Esophagus squamous epithelium (tissue), 5 donors: ENCODE measurements at regions not wholly inside any gene's neighbourhood (a gene's known extent, or its start where the extent isn't known, plus 50 kb on each side); places are given as distances from the start of the nearest gene placed in this dataset.

Experiments used
- DNase-seq: peaks from one replicate; lab custom pipeline; 2025; lab: John Stamatoyannopoulos, UW
- H3K27ac ChIP-seq, 4 donors: fragments of 200-600 bp; sonication (generic); one replicate each; pipeline ENCODE4 v1.5.1; 2016 to 2019; ENCODE audit warnings: mild to moderate bottlenecking in 1 of 4
- H3K27me3 ChIP-seq, 4 donors: fragments of 200-600 bp; sonication (generic); 1 replicate in 3 of 4; 2 replicates in 1 of 4; pipeline versions ENCODE4 v1.5.1 to v1.6.0; 2017 to 2021; ENCODE audit warnings: antibody characterized with exemption in 1 of 4
- H3K36me3 ChIP-seq, 3 donors: fragments of 200-600 bp; sonication (generic); one replicate each; pipeline ENCODE4 v1.5.1; 2016 to 2019
- H3K4me1 ChIP-seq, 3 donors: fragments of 200-600 bp; sonication (generic); one replicate each; pipeline ENCODE4 v1.5.1; 2017 to 2019
- H3K4me3 ChIP-seq, 4 donors: fragments of 200-600 bp; sonication (generic); 1 replicate in 3 of 4; 2 replicates in 1 of 4; pipeline ENCODE4 v1.5.1; 2016 to 2019; ENCODE audit warnings: mild to moderate bottlenecking in 2 of 4, moderate library complexity in 1 of 4
- H3K9me3 ChIP-seq, 3 donors: fragments of 200-600 bp; sonication (generic); one replicate each; pipeline ENCODE4 v1.5.1; 2016 to 2019
- POLR2A ChIP-seq, 4 donors: fragments of 450-650 bp; IDR thresholded peaks; one replicate each; pipeline ENCODE4 v1.6.1; 2017; ENCODE audit warnings: antibody characterized with exemption in 4 of 4, mild to moderate bottlenecking in 4 of 4, moderate library complexity in 3 of 4
- WGBS, 2 donors: methylation state at CpG; one replicate each; pipeline ENCODE4 v1.1.5; 2018; 5-methylcytosine and 5-hydroxymethylcytosine counted together
- intact Hi-C: fragments of 100-400 bp; cut with DNase I; formaldehyde crosslinking; loops from one replicate; pipeline ENCODE4 v1.15.0; 2022
- TF ChIP-seq, protein P1 (sequence below), 6 experiments: fragments of 450-650 bp in 4 of 6; fragments of 200-600 bp in 2 of 6; sonication (generic) in 2 of 6; IDR thresholded peaks; one replicate each; pipeline ENCODE4 v1.5.1; 2016 to 2019; ENCODE audit warnings: antibody characterized with exemption in 6 of 6, mild to moderate bottlenecking in 4 of 6, moderate library complexity in 4 of 6
- donor health status: DM: yes; HTN: yes; CAD: no.

DNA sequence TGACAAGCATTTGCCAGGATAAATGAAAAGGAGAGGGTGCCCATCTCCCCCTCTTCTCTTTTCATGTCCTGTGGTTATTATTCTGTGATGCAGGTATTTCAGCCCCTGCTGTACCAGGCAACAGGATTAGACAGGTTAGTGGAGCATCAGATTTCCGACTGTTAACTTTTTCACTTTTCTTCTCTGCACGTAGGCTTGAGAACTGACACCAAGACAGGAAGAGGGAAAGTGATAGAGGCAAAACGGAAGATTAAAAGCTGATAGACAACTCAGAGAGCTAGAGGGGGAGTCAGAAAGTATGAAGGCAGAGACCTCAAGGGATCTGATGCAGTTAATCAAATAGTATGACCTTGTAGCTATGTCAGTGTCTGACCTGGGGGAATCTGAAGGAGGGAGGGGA lies 132.8 kb downstream of the SOX9 start:
- H3K27ac ChIP-seq: no peak overlapping the region
- no peak overlapping the region for H3K4me3 ChIP-seq
- H3K36me3 ChIP-seq: no peaks in the 10 kb centered on the region
- H3K27me3 ChIP-seq: peaks cover 0 to 4% (median 0%) of the 10 kb centered on the region in 4 donors
- no peaks in the 10 kb centered on the region for H3K9me3 ChIP-seq
- no peaks in the 10 kb centered on the region for H3K4me1 ChIP-seq
- intact Hi-C loops: no loop called here
- DNase-seq: no peak
- 56 to 76% methylated on average over 2 to 3 of the region's 3 CpGs for WGBS, 2 donors
- TF ChIP-seq POLR2A (IDR thresholded peaks at IDR 0.05): no peak
- TF ChIP-seq, protein P1, sequence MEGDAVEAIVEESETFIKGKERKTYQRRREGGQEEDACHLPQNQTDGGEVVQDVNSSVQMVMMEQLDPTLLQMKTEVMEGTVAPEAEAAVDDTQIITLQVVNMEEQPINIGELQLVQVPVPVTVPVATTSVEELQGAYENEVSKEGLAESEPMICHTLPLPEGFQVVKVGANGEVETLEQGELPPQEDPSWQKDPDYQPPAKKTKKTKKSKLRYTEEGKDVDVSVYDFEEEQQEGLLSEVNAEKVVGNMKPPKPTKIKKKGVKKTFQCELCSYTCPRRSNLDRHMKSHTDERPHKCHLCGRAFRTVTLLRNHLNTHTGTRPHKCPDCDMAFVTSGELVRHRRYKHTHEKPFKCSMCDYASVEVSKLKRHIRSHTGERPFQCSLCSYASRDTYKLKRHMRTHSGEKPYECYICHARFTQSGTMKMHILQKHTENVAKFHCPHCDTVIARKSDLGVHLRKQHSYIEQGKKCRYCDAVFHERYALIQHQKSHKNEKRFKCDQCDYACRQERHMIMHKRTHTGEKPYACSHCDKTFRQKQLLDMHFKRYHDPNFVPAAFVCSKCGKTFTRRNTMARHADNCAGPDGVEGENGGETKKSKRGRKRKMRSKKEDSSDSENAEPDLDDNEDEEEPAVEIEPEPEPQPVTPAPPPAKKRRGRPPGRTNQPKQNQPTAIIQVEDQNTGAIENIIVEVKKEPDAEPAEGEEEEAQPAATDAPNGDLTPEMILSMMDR (IDR thresholded peaks at IDR 0.05): no peak

DNA sequence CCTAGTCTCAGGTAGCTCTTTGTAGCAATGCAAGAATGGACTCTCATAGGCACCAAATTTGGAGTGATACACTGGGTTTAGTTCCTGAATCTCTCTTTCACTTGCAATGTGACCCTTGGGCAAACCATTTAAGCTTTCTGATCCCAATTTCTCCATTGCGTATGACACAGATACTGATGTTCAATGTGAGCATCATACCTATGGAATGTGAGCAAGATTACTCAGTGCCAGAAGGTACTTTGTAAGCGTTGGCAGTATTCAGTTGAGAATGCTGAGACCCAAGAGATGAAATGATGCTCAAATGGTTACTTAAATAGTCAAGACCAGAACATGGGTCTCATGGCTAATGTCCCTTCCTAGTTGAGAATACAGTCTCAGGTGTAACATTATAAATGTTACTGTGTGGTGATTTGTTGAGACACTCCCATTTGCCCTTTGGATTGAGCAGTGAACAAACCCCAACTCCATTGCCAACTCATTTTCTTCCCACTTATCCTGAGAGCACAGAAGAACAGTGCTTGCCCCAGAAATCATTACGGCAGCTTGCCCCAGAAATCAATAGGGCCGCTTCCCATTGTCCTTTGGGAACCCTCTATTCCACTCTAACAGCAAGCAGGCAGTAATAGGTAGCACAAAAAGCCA lies 134.1 kb downstream of the SOX9 start:
- H3K27ac ChIP-seq: no peak overlapping the region
- H3K4me1 ChIP-seq: no peaks in the 10 kb centered on the region
- intact Hi-C loops: no loop called here
- TF ChIP-seq, protein P1 (IDR thresholded peaks at IDR 0.05): no peak
- no peak for TF ChIP-seq POLR2A (IDR thresholded peaks at IDR 0.05)
- peaks cover 0 to 4% (median 0%) of the 10 kb centered on the region in 4 donors for H3K27me3 ChIP-seq
- WGBS, 2 donors: 76 to 80% methylated on average over 2 to 3 of the region's 4 CpGs
- no peaks in the 10 kb centered on the region for H3K9me3 ChIP-seq
- DNase-seq: no peak
- no peaks in the 10 kb centered on the region for H3K36me3 ChIP-seq
- H3K4me3 ChIP-seq: no peak overlapping the region

- Histone ChIP-seq H3K27me3 (peaks cover 0 to 4% (median 0%) of the 10 kb centered on the region in 4 donors), H3K4me3 (no peak overlapping the region), H3K9me3 (no peaks in the 10 kb centered on the region), H3K27ac (no peak overlapping the region), H3K36me3 (no peaks in the 10 kb centered on the region), H3K4me1 (no peaks in the 10 kb centered on the region)
- intact Hi-C loops: no loop called here
- TF ChIP-seq, protein P1 (IDR thresholded peaks at IDR 0.05): no peak
- no peak for TF ChIP-seq POLR2A (IDR thresholded peaks at IDR 0.05)
- DNase-seq: no peak
- 49 to 67% methylated on average over 3 of the region's 3 CpGs for WGBS, 2 donors
Measured at GRCh38 chr17:72255481-72255880, 134.7 kb downstream of the SOX9 start.

- intact Hi-C loops: no loop called here
- no peaks in the 10 kb centered on the region for H3K27me3 ChIP-seq
- 92 to 94% methylated on average over 3 of the region's 3 CpGs for WGBS, 2 donors
Measured at GRCh38 chr17:72258711-72259110, 137.9 kb downstream of the SOX9 start.

GRCh38 chr17:72259922-72260321 lies 139.1 kb downstream of the SOX9 start:
- WGBS, 2 donors: 71 to 79% methylated on average over 5 to 6 of the region's 6 CpGs
- H3K4me1 ChIP-seq: no peaks in the 10 kb centered on the region
- DNase-seq: no peak
- no peaks in the 10 kb centered on the region for H3K36me3 ChIP-seq
- peaks cover 0 to 5% (median 0%) of the 10 kb centered on the region in 4 donors for H3K27me3 ChIP-seq
- no peak overlapping the region for H3K4me3 ChIP-seq
- TF ChIP-seq, protein P1 (IDR thresholded peaks at IDR 0.05): no peak
- no peak for TF ChIP-seq POLR2A (IDR thresholded peaks at IDR 0.05)
- intact Hi-C loops: no loop called here
- no peaks in the 10 kb centered on the region for H3K9me3 ChIP-seq
- no peak overlapping the region for H3K27ac ChIP-seq

More at GRCh38 chr17:72258711-72259110, 137.9 kb downstream of the SOX9 start:
- no peak for DNase-seq
- Histone ChIP-seq H3K4me3 (no peak overlapping the region), H3K9me3 (no peaks in the 10 kb centered on the region), H3K36me3 (no peaks in the 10 kb centered on the region), H3K4me1 (no peaks in the 10 kb centered on the region), H3K27ac (no peak overlapping the region)
- no peak for TF ChIP-seq POLR2A (IDR thresholded peaks at IDR 0.05)
- TF ChIP-seq, protein P1 (IDR thresholded peaks at IDR 0.05): no peak
